GM23338 (cell line): ENCODE measurements at regions not wholly inside any gene's neighbourhood (a gene's known extent, or its start where the extent isn't known, plus 50 kb on each side); places are given as distances from the start of the nearest gene placed in this dataset.
A peak's percentile ranks its signal among the peaks of the same experiment; 100 is the strongest.

Experiments used
- ATAC-seq: fragments of 200-7000 bp; cut with Tn5 transposase; 3 replicates; pipeline ENCODE4 v1.9.1; 2020
- DNase-seq: peaks from one replicate; pipeline ENCODE4 v3.0.0-alpha.2; 2015; ENCODE audit warnings: low spot score
- H2AFZ ChIP-seq: fragments of 200-600 bp; sonication (generic); 2 replicates; pipeline ENCODE4 v1.8.0; 2016; ENCODE audit warnings: antibody characterized with exemption, mild to moderate bottlenecking, moderate library complexity
- H3F3A ChIP-seq: fragments of 200-600 bp; sonication (generic); replicated peaks from 2 replicates; pipeline ENCODE4 v1.8.0; 2017; ENCODE audit warnings: antibody characterized with exemption, mixed run types, low read depth
- H3K27ac ChIP-seq: fragments of 200-600 bp; sonication (generic); 2 replicates; pipeline ENCODE4 v1.6.1; 2016; ENCODE audit warnings: low read depth
- H3K27me3 ChIP-seq: fragments of 200-600 bp; sonication (generic); 2 replicates; pipeline ENCODE4 v1.8.0; 2016; ENCODE audit warnings: mild to moderate bottlenecking, mixed run types, moderate library complexity; ENCODE audit not compliant: insufficient read depth
- H3K36me3 ChIP-seq: fragments of 200-600 bp; sonication (generic); 2 replicates; pipeline ENCODE4 v1.8.0; 2016; ENCODE audit warnings: mild to moderate bottlenecking; ENCODE audit not compliant: insufficient read depth
- H3K4me1 ChIP-seq: fragments of 200-600 bp; sonication (generic); 2 replicates; pipeline ENCODE4 v1.8.0; 2016; ENCODE audit warnings: mild to moderate bottlenecking, moderate library complexity; ENCODE audit not compliant: insufficient read depth
- H3K4me2 ChIP-seq: fragments of 200-600 bp; sonication (generic); 2 replicates; pipeline ENCODE4 v1.7.1; 2017; ENCODE audit warnings: mixed run types
- H3K4me3 ChIP-seq: fragments of 200-600 bp; sonication (generic); 2 replicates; pipeline ENCODE4 v1.6.1; 2016; ENCODE audit warnings: mixed run types
- H3K79me2 ChIP-seq: fragments of 200-600 bp; sonication (generic); replicated peaks from 2 replicates; pipeline ENCODE4 v1.8.0; 2017; ENCODE audit warnings: mild to moderate bottlenecking; ENCODE audit not compliant: insufficient read depth
- H3K9me2 ChIP-seq: fragments of 200-600 bp; sonication (generic); 2 replicates; pipeline ENCODE4 v1.8.0; 2017; ENCODE audit not compliant: insufficient read depth
- H4K20me1 ChIP-seq: fragments of 200-600 bp; sonication (generic); replicated peaks from 2 replicates; pipeline ENCODE4 v1.8.0; 2017; ENCODE audit warnings: mild to moderate bottlenecking; ENCODE audit not compliant: insufficient read depth
- H3K27ac Mint-ChIP-seq: 2 replicates; pipeline ENCODE4 v1.8.0; 2020; ENCODE audit warnings: inconsistent platforms, mild to moderate bottlenecking, moderate library complexity, mixed read lengths
- H3K27me3 Mint-ChIP-seq: 3 replicates; pipeline ENCODE4 v1.8.0; 2022; ENCODE audit warnings: low read depth, mild to moderate bottlenecking, moderate library complexity, mixed read lengths, inconsistent platforms; ENCODE audit not compliant: insufficient read depth, poor library complexity
- H3K36me3 Mint-ChIP-seq: 3 replicates; pipeline ENCODE4 v1.8.0; 2021; ENCODE audit warnings: low read depth, mild to moderate bottlenecking, inconsistent platforms, moderate library complexity, mixed read lengths
- H3K4me1 Mint-ChIP-seq: 3 replicates; pipeline ENCODE4 v1.8.0; 2020; ENCODE audit warnings: mild to moderate bottlenecking, inconsistent platforms, mixed read lengths
- H3K4me3 Mint-ChIP-seq: 3 replicates; pipeline ENCODE4 v1.8.0; 2021; ENCODE audit warnings: moderate library complexity, mild to moderate bottlenecking, inconsistent platforms, mixed read lengths
- H3K9me3 Mint-ChIP-seq: 3 replicates; pipeline ENCODE4 v1.8.0; 2020; ENCODE audit warnings: moderate library complexity, mild to moderate bottlenecking, inconsistent platforms, mixed read lengths
- CREB1 ChIP-seq: fragments of 250-450 bp; sonication (Bioruptor Pico); IDR thresholded peaks from 2 replicates; pipeline ENCODE4 v1.5.0; 2020; ENCODE audit warnings: low read depth, mild to moderate bottlenecking, moderate library complexity
- CTCF ChIP-seq, 2 experiments: fragments of 200-600 bp in 1 of 2; sonication (generic) in 1 of 2; conservative IDR thresholded peaks; 2 replicates each; pipeline versions ENCODE4 v1.5.1 to v1.6.1; 2016 to 2017; ENCODE audit warnings: antibody characterized with exemption in 2 of 2, low read depth in 2 of 2, mild to moderate bottlenecking in 2 of 2, moderate library complexity in 1 of 2
- ETS1 ChIP-seq: IDR thresholded peaks from 2 replicates; pipeline ENCODE4 v1.6.1; 2016; ENCODE audit warnings: antibody characterized with exemption
- EZH2 ChIP-seq: fragments of 200-600 bp; sonication (generic); IDR thresholded peaks from one replicate; pipeline ENCODE4 v1.8.0; 2017; ENCODE audit warnings: antibody characterized with exemption, mild to moderate bottlenecking, low read depth; ENCODE audit not compliant: unreplicated experiment
- EZH2phosphoT487 ChIP-seq: fragments of 200-600 bp; sonication (generic); IDR thresholded peaks from one replicate; pipeline ENCODE4 v1.8.1; 2018; ENCODE audit warnings: antibody characterized with exemption; ENCODE audit not compliant: unreplicated experiment
- POLR2AphosphoS5 ChIP-seq: IDR thresholded peaks from 2 replicates; pipeline ENCODE4 v1.6.1; 2016; ENCODE audit warnings: antibody characterized with exemption, low read depth

GRCh38 chrX:68930542-68931317 is 101.9 kb downstream of the EFNB1 start (continued):
- TF ChIP-seq POLR2AphosphoS5 (no peak), EZH2 (no peak), CREB1 (CRISPR knock-in tag) (no peak), CTCF (conservative IDR thresholded peaks at IDR 0.05; ENCODE audit: low read depth in 2 of 2) (no peak), ETS1 (no peak)

- H3K27ac ChIP-seq, result no peak overlapping the region
- Mint-ChIP-seq H3K36me3 (no peaks in the 10 kb centered on the region; the same call in 2 of the 3 replicates), H3K27me3 (peaks cover 1% of the 10 kb centered on the region), H3K27ac (no peak overlapping the region), H3K4me3 (no peak overlapping the region), H3K4me1 (peaks cover 5% of the 10 kb centered on the region), H3K9me3 (no peaks in the 10 kb centered on the region)
- no peak overlapping the region for H3K4me2 ChIP-seq
- H3K4me1 ChIP-seq, result no peaks in the 10 kb centered on the region; the same call in 1 of the 2 replicates
- no peak overlapping the region for H2AFZ ChIP-seq
- ATAC-seq (no peak), DNase-seq (no peak)
- H3K36me3 ChIP-seq, result no peaks in the 10 kb centered on the region
- H3K27me3 ChIP-seq, result no peaks in the 10 kb centered on the region
- no peaks in the 10 kb centered on the region for H3K79me2 ChIP-seq
- H3K4me3 ChIP-seq, result no peak overlapping the region
- H3F3A ChIP-seq, result no peaks in the 10 kb centered on the region
- H3K9me2 ChIP-seq, result no peaks in the 10 kb centered on the region
- TF ChIP-seq EZH2phosphoT487 (no peak), CTCF (conservative IDR thresholded peaks at IDR 0.05; ENCODE audit: low read depth in 2 of 2) (peak in 1 of 2 experiments; percentile 24; a peak in 2 of 4 replicates)
- no peaks in the 10 kb centered on the region for H4K20me1 ChIP-seq
Measured at GRCh38 chrX:68929332-68930150, 100.7 kb downstream of the EFNB1 start.
